ENCODE measurements at regions not wholly inside any gene's neighbourhood (a gene's known extent, or its start where the extent isn't known, plus 50 kb on each side); places are given as distances from the start of the nearest gene placed in this dataset.

DNA sequence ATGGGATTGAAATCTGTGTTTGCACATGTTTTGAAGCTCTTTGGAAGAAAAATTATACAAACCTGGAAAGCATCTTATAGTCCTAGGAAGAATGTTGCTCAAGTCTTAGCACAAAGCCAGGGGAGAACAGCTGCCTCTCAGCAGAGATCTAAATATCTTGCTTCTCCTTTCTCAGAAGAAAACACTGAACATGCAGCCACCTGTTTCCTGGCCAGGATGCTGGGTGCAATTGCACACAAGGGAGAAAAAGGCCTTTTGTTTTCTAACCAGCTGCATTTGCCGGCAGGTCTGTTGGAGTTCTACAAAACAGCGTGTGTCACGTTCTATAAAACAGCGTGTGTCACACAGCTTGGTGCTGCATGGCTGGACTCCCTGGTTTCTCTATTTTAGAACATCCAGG, 259.6 kb upstream of the PLD5 start:
- Histone ChIP-seq H3K4ac (replicated peaks; ENCODE audit: insufficient read length, low read depth, low read length) (no peak overlapping the region), H2AFZ (ENCODE audit: low read length) (peak overlapping the region; percentile 40), H2BK20ac (ENCODE audit: low read length) (no peak overlapping the region), H3K9me3 (ENCODE audit: insufficient read depth in 2 of 2, low read depth in 1 of 2, low read length in 1 of 2) (no peaks in the 10 kb centered on the region), H3K4me1 (replicated peaks in 1 of 4; ENCODE audit: control insufficient read depth in 3 of 4, insufficient read depth in 4 of 4, low read length in 3 of 4) (no peaks in the 10 kb centered on the region), H4K20me1 (replicated peaks in 1 of 2; ENCODE audit: control insufficient read depth in 1 of 2, insufficient read depth in 2 of 2, low read length in 2 of 2) (no peaks in the 10 kb centered on the region), H4K5ac (ENCODE audit: insufficient read length, low read depth, low read length) (no peak overlapping the region), H2BK120ac (replicated peaks; ENCODE audit: low read depth, low read length) (no peak overlapping the region), H3K9ac (replicated peaks in 1 of 4; ENCODE audit: extremely low read depth in 1 of 4, low read depth in 3 of 4, low read length in 3 of 4) (no peak overlapping the region), H3K23me2 (ENCODE audit: low read depth, low read length) (no peaks in the 10 kb centered on the region; the same call in 1 of the 2 replicates), H3K56ac (replicated peaks; ENCODE audit: insufficient read length, low read depth, low read length) (no peak overlapping the region), H3K27me3 (replicated peaks in 1 of 4; ENCODE audit: control insufficient read depth in 3 of 4, extremely low read depth in 1 of 4, insufficient read depth in 3 of 4, low read length in 3 of 4) (no peaks in the 10 kb centered on the region), H4K8ac (ENCODE audit: extremely low read depth, insufficient read depth, low read length) (no peak overlapping the region), H2BK15ac (ENCODE audit: low read length) (no peak overlapping the region), H3K36me3 (ENCODE audit: control insufficient read depth in 2 of 4, insufficient read depth in 4 of 4, low read length in 3 of 4) (no peaks in the 10 kb centered on the region), H3K4me3 (ENCODE audit: extremely low read depth in 1 of 4, insufficient read depth in 2 of 4, low read depth in 3 of 4, low read length in 4 of 4) (no peak overlapping the region), H2AK5ac (ENCODE audit: low read depth, low read length) (no peak overlapping the region), H3K14ac (ENCODE audit: insufficient read length) (no peak overlapping the region), H2BK5ac (ENCODE audit: low read depth, low read length) (no peak overlapping the region), H4K91ac (replicated peaks; ENCODE audit: insufficient read length, low read length) (no peak overlapping the region), H3K23ac (ENCODE audit: insufficient read length) (no peak overlapping the region), H3K79me1 (ENCODE audit: low read depth, low read length) (no peaks in the 10 kb centered on the region), H3K27ac (ENCODE audit: low read depth, low read length) (no peak overlapping the region), H3K4me2 (ENCODE audit: insufficient read depth in 1 of 2, low read depth in 2 of 2, low read length in 2 of 2) (no peak overlapping the region), H3K79me2 (ENCODE audit: control insufficient read depth in 1 of 2, insufficient read depth in 2 of 2, low read length in 2 of 2) (no peaks in the 10 kb centered on the region), H3K18ac (ENCODE audit: extremely low read depth, low read length) (no peak overlapping the region), H2BK12ac (ENCODE audit: low read depth, low read length) (no peak overlapping the region)
- 96% methylated on average over 4 of the region's 4 CpGs; no CpG with 5 or more reads in 1 of the 2 experiments for WGBS, 2 experiments (ENCODE audit: extremely low coverage in 1 of 2, insufficient coverage in 1 of 2, insufficient read length in 1 of 2, insufficient replicate concordance in 2 of 2, low coverage in 1 of 2, low lambda C conversion rate in 2 of 2, missing lambda C conversion rate in 1 of 2)
- POLR2A ChIA-PET (ENCODE audit: partially characterized antibody), result no interaction called here
- CTCF ChIA-PET (ENCODE audit: partially characterized antibody), result no interaction called here
- no peak for DNase-seq (ENCODE audit: low read depth in 1 of 2, low spot score in 2 of 2)
- FAIRE-seq, result no peak
- no peak for TF ChIP-seq YY1 (IDR thresholded peaks at IDR 0.05; ENCODE audit: low read depth, low read length)
- TF ChIP-seq SP1 (IDR thresholded peaks at IDR 0.05; ENCODE audit: low read depth, low read length), result no peak
- TF ChIP-seq POLR2A (IDR thresholded peaks at IDR 0.05; ENCODE audit: control extremely low read depth in 1 of 2, low read depth in 2 of 2, low read length in 2 of 2), result no peak
- no peak for TF ChIP-seq KDM1A (IDR thresholded peaks at IDR 0.05; ENCODE audit: borderline replicate concordance, low read length)
- no peak for TF ChIP-seq MAFK (IDR thresholded peaks at IDR 0.05; ENCODE audit: low read depth, low read length)
- no peak for TF ChIP-seq HDAC6 (IDR thresholded peaks at IDR 0.05; ENCODE audit: low read depth, low read length)
- no peak for TF ChIP-seq CBX5 (IDR thresholded peaks at IDR 0.05; ENCODE audit: low read depth, low read length)
- TF ChIP-seq SIN3A (conservative IDR thresholded peaks at IDR 0.05 in 1 of 2, IDR thresholded peaks at IDR 0.05 in 1 of 2; ENCODE audit: low read depth in 1 of 2, low read length in 2 of 2), result no peak
- TF ChIP-seq BRCA1 (IDR thresholded peaks at IDR 0.05; ENCODE audit: low read depth, low read length), result no peak
- no peak for TF ChIP-seq RBBP5 (IDR thresholded peaks at IDR 0.05; ENCODE audit: borderline replicate concordance, low read depth, low read length)
- no peak for TF ChIP-seq GTF2F1 (IDR thresholded peaks at IDR 0.05; ENCODE audit: borderline replicate concordance, low read depth, low read length)
- TF ChIP-seq SUZ12 (IDR thresholded peaks at IDR 0.05; ENCODE audit: low read length), result no peak
- no peak for TF ChIP-seq NANOG (IDR thresholded peaks at IDR 0.05; ENCODE audit: insufficient read depth, low read depth, low read length, poor library complexity, severe bottlenecking)
- TF ChIP-seq RAD21 (IDR thresholded peaks at IDR 0.05 in 1 of 2, conservative IDR thresholded peaks at IDR 0.05 in 1 of 2; ENCODE audit: low read depth in 2 of 2, low read length in 2 of 2), result no peak
- no peak for TF ChIP-seq CHD2 (IDR thresholded peaks at IDR 0.05; ENCODE audit: low read length)
